ENCODE measurements at regions not wholly inside any gene's neighbourhood (a gene's known extent, or its start where the extent isn't known, plus 50 kb on each side); places are given as distances from the start of the nearest gene placed in this dataset.

- DNase-seq = peak; percentile 88
Measured at GRCh38 chr9:694403-695154, 146.9 kb upstream of the DMRT1 start.

DNA sequence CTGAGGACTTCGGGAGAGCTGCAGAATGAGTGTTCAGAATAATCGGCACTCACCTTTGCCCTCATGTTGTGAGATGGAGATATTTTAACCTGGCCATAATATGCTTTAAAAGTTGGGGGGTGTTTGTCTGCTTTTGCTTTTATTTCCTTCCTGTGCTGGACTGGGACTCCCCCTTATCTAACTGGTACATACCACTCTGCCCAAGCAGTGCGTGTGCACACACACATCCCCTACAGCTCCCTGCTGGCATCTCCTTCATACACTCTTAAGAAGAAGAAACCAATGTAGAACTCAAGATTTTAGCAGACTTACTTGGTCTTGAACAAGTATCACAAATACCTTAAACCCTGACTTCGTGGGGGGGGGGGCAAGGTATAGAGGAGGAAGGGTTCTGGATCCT, 146.2 kb upstream of the DMRT1 start:
- no peak for DNase-seq

- peak; percentile 77 for DNase-seq
Measured at GRCh38 chr9:696332-697323, 144.9 kb upstream of the DMRT1 start.

DNA sequence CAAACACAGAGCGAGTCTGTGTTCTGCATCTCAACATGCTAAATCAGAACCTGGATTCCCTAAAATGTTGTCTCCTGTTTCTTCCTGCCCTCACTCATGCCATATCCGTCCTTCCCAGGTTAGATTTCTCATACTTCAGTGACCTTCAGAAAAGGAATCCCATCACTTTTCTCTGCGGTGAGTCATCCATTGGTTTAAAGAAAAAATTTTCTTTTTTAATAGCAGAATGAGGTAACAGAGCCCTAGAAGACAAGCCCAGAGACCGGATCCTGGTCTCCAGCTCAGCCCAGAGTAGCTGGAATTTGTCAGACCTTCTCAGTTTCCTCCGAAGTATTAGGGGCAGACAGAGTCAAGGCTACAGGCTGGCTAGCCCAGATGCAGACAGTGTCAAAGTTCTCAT, 143.2 kb upstream of the DMRT1 start:
- peak; percentile 36 for DNase-seq

DNA sequence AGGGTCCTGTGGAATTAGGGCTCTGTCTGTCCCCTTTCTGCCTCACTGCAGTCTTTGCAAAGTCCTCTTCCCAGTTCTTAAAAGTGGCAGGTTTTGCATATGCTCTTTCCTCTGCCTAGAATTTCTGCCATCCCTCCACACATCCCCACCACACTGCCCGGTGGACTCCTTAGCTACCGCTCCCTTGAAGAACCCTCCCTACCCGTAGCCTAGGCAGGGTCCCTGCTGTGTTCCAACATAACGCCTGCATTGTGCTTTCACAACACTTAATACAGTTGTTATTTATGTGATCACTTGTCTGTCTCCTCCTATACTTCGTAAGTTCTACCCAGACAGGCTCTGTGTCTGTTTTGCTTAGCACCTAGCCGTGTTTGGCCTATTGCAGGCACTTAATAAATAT, 142.5 kb upstream of the DMRT1 start:
- DNase-seq = no peak

GRCh38 chr9:699396-699795, 142.1 kb upstream of the DMRT1 start:
- no peak for DNase-seq

- DNase-seq = no peak
Measured at GRCh38 chr9:700365-701282, 140.9 kb upstream of the DMRT1 start.

- DNase-seq = peak; percentile 69
Measured at GRCh38 chr9:703392-703791, 138.1 kb upstream of the DMRT1 start.

- DNase-seq = no peak
Measured at GRCh38 chr9:706073-706472, 135.4 kb upstream of the DMRT1 start.

DNA sequence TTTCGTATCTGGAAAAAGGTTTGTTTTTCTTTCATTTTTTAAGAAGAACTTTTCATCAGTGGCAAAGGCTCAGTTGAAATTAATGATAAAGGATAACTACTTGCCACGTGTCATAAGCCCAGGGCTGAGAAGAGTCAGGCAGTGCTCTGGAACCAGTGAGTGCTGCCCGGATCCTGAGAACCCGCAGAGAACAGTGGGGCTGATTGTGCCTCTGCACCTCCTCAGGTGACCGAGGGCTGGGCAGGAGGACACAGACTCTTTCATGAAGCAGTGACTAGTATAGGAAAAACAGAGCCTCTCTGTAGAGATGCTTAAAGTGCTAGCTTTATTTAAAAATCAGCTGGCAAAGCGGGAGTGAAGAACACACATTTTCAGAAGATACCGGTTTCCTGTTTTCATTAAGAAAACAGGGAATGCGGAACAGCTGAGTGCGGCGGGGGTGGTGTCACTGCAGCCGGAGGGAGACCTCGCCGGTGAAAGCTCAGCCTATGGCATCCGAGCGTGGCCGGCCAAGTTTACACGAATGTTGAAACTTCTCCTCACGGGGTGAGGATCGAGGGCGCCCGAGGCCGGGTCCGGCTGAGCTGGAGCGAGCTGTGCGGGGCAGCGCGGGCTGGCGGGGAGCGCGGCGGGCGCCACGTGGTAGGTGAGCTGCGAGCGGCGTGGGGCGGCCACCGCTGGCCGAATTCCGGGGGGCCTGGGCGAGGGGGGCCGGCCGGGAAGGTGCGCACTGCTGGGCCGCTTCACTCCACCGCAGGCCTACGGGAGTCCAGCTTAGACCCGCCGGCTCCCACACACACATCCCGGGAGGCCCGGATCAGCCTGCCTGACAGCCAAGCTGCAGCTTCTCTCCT, 134.7 kb upstream of the DMRT1 start:
- peak; percentile 73 for DNase-seq

- DNase-seq = no peak
Measured at GRCh38 chr9:708182-708550, 133.3 kb upstream of the DMRT1 start.

- no peak for DNase-seq
Measured at GRCh38 chr9:708551-709432, 132.7 kb upstream of the DMRT1 start.

GRCh38 chr9:710951-711745, 130.3 kb upstream of the DMRT1 start:
- no peak for DNase-seq

GRCh38 chr9:711761-712553, 129.5 kb upstream of the DMRT1 start:
- DNase-seq = no peak

DNA sequence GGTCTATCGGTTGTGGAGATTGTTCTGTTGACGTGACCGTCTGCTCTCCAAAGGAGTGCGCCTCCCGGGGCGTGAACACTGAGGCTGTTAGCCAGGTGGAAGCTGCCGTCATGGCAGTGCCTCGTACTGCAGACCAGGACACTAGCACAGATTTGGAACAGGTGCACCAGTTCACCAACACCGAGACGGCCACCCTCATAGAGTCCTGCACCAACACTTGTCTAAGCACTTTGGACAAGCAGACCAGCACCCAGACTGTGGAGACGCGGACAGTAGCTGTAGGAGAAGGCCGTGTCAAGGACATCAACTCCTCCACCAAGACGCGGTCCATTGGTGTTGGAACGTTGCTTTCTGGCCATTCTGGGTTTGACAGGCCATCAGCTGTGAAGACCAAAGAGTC, 128.9 kb upstream of the DMRT1 start:
- DNase-seq = no peak

DNA sequence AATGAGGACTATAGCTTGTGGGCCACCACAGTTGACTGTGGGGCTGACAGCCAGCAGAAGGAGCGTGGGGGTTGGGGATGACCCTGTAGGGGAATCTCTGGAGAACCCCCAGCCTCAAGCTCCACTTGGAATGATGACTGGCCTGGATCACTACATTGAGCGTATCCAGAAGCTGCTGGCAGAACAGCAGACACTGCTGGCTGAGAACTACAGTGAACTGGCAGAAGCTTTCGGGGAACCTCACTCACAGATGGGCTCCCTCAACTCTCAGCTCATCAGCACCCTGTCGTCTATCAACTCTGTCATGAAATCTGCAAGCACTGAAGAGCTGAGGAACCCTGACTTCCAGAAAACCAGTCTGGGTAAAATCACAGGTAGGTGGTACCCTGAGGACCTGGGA, 128.4 kb upstream of the DMRT1 start:
- DNase-seq = no peak

GRCh38 chr9:714675-715074, 126.8 kb upstream of the DMRT1 start:
- DNase-seq = no peak

DNA sequence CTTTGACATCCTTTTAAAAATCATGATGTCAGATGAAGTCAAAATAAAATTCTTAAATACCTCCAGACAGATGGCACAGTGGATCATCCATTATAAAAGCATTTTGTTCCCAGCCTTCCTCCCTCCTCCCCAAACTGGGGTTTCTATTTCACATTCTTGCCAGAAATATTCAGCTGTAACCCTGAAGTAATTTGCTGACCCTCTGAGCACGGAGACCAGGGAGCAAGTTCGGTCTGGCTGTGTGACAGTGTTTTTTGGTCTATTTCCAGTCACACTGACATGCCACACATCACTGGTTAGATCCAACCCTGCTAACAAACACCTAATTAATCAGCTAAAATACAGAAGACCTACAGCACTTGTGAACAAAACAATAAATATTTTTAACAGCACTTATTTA, 126.2 kb upstream of the DMRT1 start:
- DNase-seq = peak; percentile 48

Measured in fibroblast of skin of scalp (primary cell).